ENCODE measurements at regions not wholly inside any gene's neighbourhood (a gene's known extent, or its start where the extent isn't known, plus 50 kb on each side); places are given as distances from the start of the nearest gene placed in this dataset.
"Not testable (repeated sequence)": the region's sequence is repeated elsewhere in the genome, so short reads cannot be mapped to it uniquely, and the experiment has no call there.

GRCh38 chr4:13678186-13678924 is 50.8 kb upstream of the BOD1L1 start:
- no peak for DNase-seq

GRCh38 chr4:13681570-13681969 is 54.0 kb upstream of the BOD1L1 start:
- no peak for DNase-seq

- DNase-seq: no peak
Measured at GRCh38 chr4:13694256-13694655, 66.7 kb upstream of the BOD1L1 start.

- DNase-seq: no peak
Measured at GRCh38 chr4:13698296-13698695, 70.8 kb upstream of the BOD1L1 start.

DNA sequence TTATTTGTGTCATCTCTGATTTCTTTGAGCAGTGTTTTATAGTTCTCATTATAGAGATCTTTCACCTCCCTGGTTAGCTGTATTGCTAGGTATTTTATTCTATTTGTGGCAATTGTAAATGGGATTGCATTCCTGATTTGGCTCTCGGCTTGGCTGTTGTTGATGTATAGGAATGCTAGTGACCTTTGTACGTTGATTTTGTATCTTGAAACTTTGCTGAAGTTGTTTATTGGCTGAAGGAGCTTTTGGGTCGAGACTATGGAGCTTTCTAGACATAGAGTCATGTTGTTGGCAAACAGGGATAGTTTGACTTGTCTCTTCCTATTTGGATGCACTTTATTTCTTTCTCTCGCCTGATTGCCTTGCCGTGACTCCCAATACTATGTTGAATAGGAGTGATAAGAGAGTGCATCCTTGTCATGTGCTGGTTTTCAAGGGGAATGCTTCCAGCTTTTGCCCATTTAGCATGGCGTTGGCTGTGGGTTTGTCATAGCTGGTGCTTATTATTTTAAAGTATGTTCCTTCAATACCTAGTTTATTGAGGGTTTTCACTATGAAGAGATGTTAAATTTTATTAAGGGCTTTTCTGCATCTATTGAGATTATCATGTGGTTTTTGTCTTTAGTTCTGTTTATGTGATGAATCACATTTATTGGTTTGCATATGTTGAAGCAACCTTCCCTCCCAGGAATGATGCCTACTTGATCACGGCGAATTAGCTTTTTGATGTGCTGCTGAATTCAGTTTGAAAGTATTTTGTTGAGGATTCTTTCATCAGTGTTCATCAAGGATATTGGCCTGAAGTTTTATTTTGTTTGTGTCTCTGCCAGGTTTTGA is 72.7 kb upstream of the BOD1L1 start:
- DNase-seq: no peak

DNA sequence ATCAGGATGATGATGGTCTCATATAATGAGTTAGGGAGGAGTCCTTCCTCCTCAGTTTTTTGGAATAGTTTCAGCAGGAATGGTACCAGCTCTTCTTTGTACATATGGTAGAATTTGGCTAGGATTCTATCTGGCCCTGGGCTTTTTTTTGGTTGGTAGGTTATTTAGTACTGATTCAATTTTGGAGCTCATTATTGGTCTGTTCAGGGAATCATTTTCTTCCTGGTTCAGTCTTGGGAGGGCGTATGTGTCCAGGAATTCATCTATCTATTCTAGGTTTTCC is 73.3 kb upstream of the BOD1L1 start:
- DNase-seq: not testable (repeated sequence)

DNA sequence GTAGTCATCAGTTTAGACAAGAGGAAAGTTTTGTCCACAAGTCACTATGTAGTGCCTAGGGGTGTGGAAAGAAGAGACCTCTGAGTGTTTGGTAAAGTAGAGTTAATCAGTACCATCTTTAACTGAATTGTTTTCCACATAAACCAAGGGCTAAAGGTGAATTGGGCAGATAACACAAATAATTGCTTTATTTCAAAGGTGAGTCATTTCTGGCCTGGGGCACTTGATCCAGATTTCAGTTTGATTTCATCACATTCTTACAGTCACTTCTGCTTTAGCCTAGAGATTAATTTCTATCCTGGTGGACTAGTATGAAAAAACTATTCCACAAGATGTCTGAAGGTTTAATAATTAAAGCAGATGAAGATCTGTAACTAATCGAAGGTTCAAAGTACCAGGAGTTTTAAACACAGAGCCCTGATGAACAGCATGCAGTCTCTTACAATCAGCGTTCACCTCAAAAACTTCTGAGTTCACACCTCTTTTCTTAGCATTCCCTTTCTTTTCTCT is 74.5 kb upstream of the BOD1L1 start:
- no peak for DNase-seq

GRCh38 chr4:13703096-13703495 is 75.6 kb upstream of the BOD1L1 start:
- no peak for DNase-seq

DNA sequence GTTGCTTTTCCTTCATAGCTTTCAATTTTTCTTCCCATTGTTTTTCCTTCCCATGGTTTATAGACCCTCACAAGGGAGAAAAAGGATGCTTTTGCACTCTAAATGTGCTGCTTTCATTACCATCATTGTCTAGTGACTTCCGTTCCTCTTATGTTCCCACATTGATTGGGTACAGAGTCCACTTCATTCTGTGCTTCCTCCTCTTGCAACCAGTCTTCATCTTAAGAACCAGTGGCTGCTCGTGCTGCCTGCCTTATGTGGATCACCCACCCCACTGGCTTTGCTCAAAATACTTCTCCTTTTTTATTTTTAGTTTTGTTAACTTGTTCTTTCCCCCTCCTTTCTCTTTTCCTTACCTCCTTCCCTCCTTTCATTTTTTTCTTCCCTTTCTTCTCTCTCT is 76.5 kb upstream of the BOD1L1 start:
- DNase-seq: no peak

DNA sequence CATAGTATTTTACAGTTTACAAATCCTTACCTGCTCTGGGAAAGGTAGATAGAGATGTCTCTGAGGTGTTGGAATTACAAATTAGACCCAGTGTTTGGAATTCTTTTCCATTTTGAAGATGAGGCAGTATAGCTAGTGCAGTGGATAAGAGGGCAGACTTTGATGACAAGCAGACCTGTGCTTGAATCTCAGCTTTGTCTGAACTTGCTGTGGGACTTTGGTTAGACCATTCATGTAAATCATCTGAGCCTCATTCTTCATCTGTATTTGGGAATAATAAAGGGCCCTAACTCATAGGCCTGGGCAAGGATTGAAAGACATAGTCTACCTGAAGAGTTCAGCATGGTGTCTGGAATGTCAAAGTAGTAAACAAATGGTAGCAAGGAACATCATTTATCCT is 77.2 kb upstream of the BOD1L1 start:
- DNase-seq: no peak

DNA sequence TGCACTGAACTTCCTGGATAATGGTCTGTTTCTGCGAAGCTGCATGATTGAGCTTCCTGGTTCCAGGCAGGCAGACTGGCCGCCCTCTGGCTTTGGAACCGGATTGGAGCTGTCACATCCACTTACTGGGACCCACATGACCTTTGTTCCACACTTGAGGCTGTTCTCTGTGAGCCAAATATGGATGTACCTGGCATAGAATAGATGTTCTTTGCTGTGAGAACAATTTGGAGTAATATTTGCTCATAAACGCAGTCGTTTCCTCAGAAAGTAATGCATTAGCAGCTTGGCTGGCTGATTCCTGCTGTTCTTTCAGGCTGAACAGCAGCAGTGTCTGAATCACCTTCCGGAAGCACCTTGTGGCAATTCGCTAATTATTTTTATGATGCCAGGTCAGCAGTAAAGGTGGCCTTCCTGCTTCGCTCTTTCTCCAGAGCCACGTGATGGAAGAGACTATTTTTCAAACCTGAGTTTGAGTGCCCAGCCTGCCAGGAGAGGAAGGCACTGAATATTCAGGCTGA is 78.1 kb upstream of the BOD1L1 start:
- DNase-seq: no peak

- DNase-seq: no peak
Measured at GRCh38 chr4:13706120-13706519, 78.6 kb upstream of the BOD1L1 start.

GRCh38 chr4:13706716-13707115 is 79.2 kb upstream of the BOD1L1 start:
- DNase-seq: no peak

DNA sequence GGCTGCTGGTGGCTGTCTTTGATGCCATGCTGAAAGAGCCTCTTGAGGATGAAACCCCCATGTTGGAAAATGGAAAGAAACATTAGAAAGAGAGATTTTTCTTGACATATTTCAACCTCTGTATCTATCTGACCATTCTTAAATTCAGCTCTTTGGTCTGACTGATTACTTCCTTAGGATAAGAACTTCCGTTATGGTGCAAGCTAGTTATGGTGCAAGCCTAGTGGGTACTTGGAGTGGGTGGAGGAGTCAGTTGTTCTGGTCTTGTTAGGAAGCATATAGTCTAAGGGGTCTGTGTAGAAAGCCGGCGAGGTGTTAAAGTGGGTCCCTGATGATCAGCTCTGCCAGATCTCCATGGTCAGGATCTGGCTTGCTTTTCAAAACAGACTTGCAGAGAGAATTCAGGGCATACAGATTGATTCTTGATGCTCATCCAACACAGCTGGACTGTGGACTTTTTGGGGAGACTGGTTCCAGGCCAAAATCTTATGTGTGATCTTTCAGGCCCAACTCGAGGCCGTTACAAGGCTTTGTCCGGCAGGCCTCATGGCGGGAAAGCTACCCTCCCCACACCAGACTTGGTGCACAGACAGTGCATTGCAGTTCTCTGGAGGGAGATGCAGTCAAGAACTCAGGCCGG is 82.8 kb upstream of the BOD1L1 start:
- DNase-seq: no peak

DNA sequence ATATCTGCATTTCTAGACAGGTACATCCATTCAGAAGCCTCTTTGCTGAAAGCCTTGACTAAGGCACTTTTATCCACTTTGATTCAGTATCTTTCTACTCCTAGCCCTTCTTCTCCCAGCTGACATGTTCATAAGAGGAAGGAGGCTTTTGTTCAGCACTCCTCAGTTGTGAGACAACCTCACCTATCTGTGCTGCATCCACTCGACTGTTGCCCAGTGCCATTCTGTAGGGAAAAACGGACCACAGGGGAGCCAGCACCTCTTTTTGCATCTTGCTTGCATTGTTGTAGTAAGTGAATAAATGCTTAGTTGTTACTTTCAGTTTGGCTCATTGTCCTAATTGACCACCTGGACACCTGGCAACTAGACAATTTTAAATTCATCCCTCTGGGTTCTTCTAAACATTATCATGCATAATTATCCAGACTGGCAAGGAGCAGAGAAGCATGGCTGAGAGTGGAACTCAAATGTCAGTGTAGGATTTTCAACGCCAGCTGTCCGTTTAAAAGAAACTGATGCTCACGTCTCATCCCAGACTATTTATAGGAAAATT is 83.8 kb upstream of the BOD1L1 start:
- no peak for DNase-seq

GRCh38 chr4:13721894-13722293 is 94.4 kb upstream of the BOD1L1 start:
- no peak for DNase-seq

DNA sequence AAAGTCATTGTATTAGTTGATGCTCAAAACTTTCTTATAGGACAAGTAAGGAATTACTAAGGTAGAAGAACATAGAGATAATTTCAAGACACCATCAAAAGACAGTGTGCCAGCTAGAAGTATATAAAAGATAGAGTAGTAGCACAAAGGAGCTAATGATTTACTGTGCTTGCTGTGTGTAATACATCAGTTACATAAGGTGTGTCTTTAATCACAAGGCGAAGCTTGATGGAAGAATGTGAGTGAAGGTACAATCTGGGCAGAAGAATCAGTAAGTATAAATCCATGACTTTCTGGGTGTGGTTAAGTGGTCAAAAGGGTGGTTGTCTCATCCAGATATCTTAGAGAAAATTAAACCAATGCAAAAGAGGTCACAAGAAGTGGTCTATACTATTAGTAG is 95.1 kb upstream of the BOD1L1 start:
- no peak for DNase-seq

GRCh38 chr4:13728761-13729160 is 101.2 kb upstream of the BOD1L1 start:
- no peak for DNase-seq

DNA sequence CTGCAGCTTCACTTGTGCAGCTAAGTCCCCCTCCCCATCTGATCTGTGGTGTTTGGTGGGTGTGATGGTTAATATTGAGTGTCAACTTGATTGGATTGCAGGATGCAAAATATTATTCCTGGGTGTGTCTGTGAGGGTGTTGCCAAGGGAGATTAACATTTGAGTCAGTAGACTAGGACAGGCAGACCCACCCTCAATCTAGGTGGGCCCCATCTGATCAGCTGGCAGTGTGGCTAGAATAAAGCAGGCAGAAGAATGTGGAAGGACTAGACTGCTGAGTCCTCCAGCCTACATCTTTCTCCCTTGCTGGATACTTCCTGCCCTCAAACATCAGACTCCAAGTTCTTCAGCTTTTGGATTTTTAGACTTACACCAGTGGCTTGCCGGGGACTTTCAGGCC is 103.5 kb upstream of the BOD1L1 start:
- no peak for DNase-seq

GRCh38 chr4:13733817-13734216 is 106.3 kb upstream of the BOD1L1 start:
- no peak for DNase-seq

GRCh38 chr4:13750594-13750993 is 123.1 kb upstream of the BOD1L1 start:
- no peak for DNase-seq

DNA sequence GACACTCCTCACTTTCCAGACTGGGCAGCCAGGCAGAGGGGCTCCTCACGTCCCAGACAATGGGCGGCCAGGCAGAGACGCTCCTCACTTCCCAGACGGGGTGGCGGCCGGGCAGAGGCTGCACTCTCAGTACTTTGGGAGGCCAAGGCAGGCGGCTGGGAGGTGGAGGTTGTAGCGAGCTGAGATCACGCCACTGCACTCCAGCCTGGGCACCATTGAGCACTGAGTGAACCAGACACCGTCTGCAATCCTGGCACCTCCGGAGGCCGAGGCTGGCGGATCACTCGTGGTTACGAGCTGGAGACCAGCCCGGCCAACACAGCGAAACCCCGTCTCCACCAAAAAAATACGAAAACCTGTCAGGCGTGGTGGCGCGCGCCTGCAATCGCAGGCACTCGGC is 134.1 kb upstream of the BOD1L1 start:
- DNase-seq: not testable (repeated sequence)

GRCh38 chr4:13762130-13762529 is 134.6 kb upstream of the BOD1L1 start:
- no peak for DNase-seq
